CD4-positive, alpha-beta memory T cell (primary cell): ENCODE measurements at regions not wholly inside any gene's neighbourhood (a gene's known extent, or its start where the extent isn't known, plus 50 kb on each side); places are given as distances from the start of the nearest gene placed in this dataset.
"Not testable (repeated sequence)": the region's sequence is repeated elsewhere in the genome, so short reads cannot be mapped to it uniquely, and the experiment has no call there.

Experiments used
- CTCF ChIA-PET: fragments of 350-600 bp; sonication (Branson Sonifier 250); formaldehyde crosslinking; loops from one replicate; lab custom pipeline; 2021; ENCODE audit warnings: inconsistent platforms; ENCODE audit not compliant: partially characterized antibody; lab: Charles Lee
- POLR2A ChIA-PET: fragments of 350-600 bp; sonication (Branson Sonifier 250); formaldehyde crosslinking; loops from one replicate; lab custom pipeline; 2021; ENCODE audit not compliant: partially characterized antibody; lab: Charles Lee
- DNase-seq, 5 donors: peaks; one replicate each; pipeline versions ENCODE4 v3.0.0 to v3.0.0-alpha.2; 2020 to 2022; ENCODE audit warnings: mixed read lengths in 1 of 5
- H3K27ac ChIP-seq: one replicate; pipeline ENCODE4 v1.7.0; 2013; ENCODE audit warnings: low read depth, low read length
- H3K27me3 ChIP-seq: 2 replicates; pipeline ENCODE4 v1.7.0; 2013; ENCODE audit warnings: mild to moderate bottlenecking, low read length, moderate library complexity; ENCODE audit not compliant: insufficient read depth
- H3K36me3 ChIP-seq: 2 replicates; pipeline ENCODE4 v1.7.0; 2013; ENCODE audit warnings: mild to moderate bottlenecking, low read length, moderate library complexity; ENCODE audit not compliant: insufficient read depth
- H3K4me1 ChIP-seq: 2 replicates; pipeline ENCODE4 v1.7.0; 2013; ENCODE audit warnings: mild to moderate bottlenecking, low read length, moderate library complexity; ENCODE audit not compliant: insufficient read depth
- H3K4me3 ChIP-seq, 2 donors: one replicate each; pipeline ENCODE4 v1.7.0; 2013; ENCODE audit warnings: low read length in 2 of 2, mild to moderate bottlenecking in 1 of 2
- H3K9me3 ChIP-seq, 2 donors: one replicate each; pipeline ENCODE4 v1.7.0; 2013; ENCODE audit warnings: low read length in 2 of 2, control low read depth in 1 of 2; ENCODE audit not compliant: control insufficient read depth in 1 of 2
- H3K27ac Mint-ChIP-seq, 7 donors: one replicate each; pipeline ENCODE4 v1.8.0; 2020 to 2021; ENCODE audit warnings: mixed read lengths in 7 of 7, mild to moderate bottlenecking in 6 of 7, inconsistent platforms in 3 of 7, moderate library complexity in 3 of 7
- H3K27me3 Mint-ChIP-seq, 2 donors: one replicate each; pipeline ENCODE4 v1.8.0; 2020 to 2021; ENCODE audit warnings: mixed read lengths in 2 of 2
- H3K36me3 Mint-ChIP-seq, 2 donors: one replicate each; pipeline ENCODE4 v1.8.0; 2020 to 2021; ENCODE audit warnings: mixed read lengths in 2 of 2, inconsistent platforms in 1 of 2, mild to moderate bottlenecking in 1 of 2
- H3K4me1 Mint-ChIP-seq, 4 donors: one replicate each; pipeline ENCODE4 v1.8.0; 2020 to 2021; ENCODE audit warnings: mixed read lengths in 4 of 4, mild to moderate bottlenecking in 1 of 4
- H3K4me3 Mint-ChIP-seq, 8 donors: one replicate each; pipeline ENCODE4 v1.8.0; 2020 to 2021; ENCODE audit warnings: mixed read lengths in 8 of 8, mild to moderate bottlenecking in 7 of 8, moderate library complexity in 6 of 8, inconsistent platforms in 3 of 8
- H3K9me3 Mint-ChIP-seq, 8 donors: one replicate each; pipeline ENCODE4 v1.8.0; 2020 to 2021; ENCODE audit warnings: mixed read lengths in 8 of 8, mild to moderate bottlenecking in 5 of 8, inconsistent platforms in 3 of 8, moderate library complexity in 1 of 8
- intact Hi-C: fragments of 100-400 bp; cut with micrococcal nuclease; formaldehyde crosslinking; loops from one replicate; pipeline ENCODE4 v1.15.1; 2023

DNA sequence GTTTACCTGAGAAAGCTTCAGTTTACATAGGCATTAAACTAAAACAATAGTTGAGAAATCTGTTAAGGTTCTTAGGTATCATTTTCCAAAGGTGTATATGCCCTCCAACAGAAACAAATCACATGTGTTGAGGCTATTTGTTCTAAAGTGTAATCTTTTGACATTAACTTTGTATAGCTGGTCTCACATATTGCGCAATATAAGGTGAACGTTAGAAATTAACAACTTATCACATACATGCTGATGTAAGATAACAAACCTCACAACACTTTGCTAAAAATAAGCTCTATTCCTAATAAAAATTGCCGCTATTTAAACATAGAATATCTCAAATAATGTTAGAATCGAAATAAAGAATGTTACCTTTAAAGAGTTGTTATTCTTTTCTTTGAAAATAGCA, 340.6 kb downstream of the SRGAP2C start:
- POLR2A ChIA-PET = no interaction called here
- H3K9me3 Mint-ChIP-seq = peaks cover 0 to 2% (median 0%) of the 10 kb centered on the region in 8 donors
- no peak overlapping the region for H3K27ac Mint-ChIP-seq
- H3K4me1 Mint-ChIP-seq = peaks cover 41 to 64% (median 49%) of the 10 kb centered on the region in 4 donors
- Histone ChIP-seq H3K4me1 (peaks cover 32% of the 10 kb centered on the region), H3K4me3 (no peak overlapping the region), H3K27me3 (no peaks in the 10 kb centered on the region), H3K36me3 (no peaks in the 10 kb centered on the region), H3K27ac (no peak overlapping the region), H3K9me3 (no peaks in the 10 kb centered on the region)
- DNase-seq = no peak
- CTCF ChIA-PET = interaction anchor here (1.0 kb wide), 1 partner anchor 19 kb away, joined by 3 read pairs; no protein-coding TSS in a partner anchor
- no peak overlapping the region for H3K4me3 Mint-ChIP-seq
- no peaks in the 10 kb centered on the region for H3K27me3 Mint-ChIP-seq
- intact Hi-C loops = no loop called here
- H3K36me3 Mint-ChIP-seq = peaks cover 5 to 18% of the 10 kb centered on the region in 2 donors

DNA sequence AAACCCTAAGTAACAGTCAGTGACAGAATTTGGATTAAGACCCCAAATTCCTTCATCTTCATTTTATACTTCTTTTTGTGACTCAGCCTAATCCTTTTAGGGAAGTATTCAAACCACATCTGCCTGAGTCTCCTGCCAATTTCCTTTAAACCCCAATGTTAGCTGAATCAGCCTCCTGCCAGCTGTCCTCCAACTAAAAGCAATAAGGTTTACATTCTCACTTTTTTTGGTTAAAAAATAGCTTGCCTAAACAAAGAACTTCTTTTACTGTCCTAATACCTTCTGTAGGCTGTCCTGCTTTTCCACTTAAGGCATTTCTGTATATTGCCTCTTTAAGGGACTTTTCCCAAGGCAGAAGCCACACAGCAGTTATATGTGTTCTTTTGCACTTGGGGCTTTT, 344.2 kb downstream of the SRGAP2C start:
- H3K36me3 ChIP-seq, H3K27me3 Mint-ChIP-seq, H3K36me3 Mint-ChIP-seq, H3K4me3 ChIP-seq, H3K9me3 ChIP-seq, H3K4me3 Mint-ChIP-seq, intact Hi-C loops, DNase-seq, H3K27me3 ChIP-seq, H3K9me3 Mint-ChIP-seq, H3K27ac ChIP-seq: not testable (repeated sequence)
- H3K4me1 ChIP-seq = peaks cover 16% of the 10 kb centered on the region
- Mint-ChIP-seq H3K27ac (peak overlapping the region in 1 of 7 donors; percentile 26), H3K4me1 (peaks cover 30 to 41% (median 32%) of the 10 kb centered on the region in 4 donors)
- CTCF ChIA-PET = interaction anchor here (1.0 kb wide), 1 partner anchor 11 kb away, joined by 3 read pairs; no protein-coding TSS in a partner anchor
- POLR2A ChIA-PET = interaction anchor here (1.3 to 1.8 kb wide), 3 partner anchors 10 to 23 kb away, joined by 5 to 16 read pairs (median 5); no protein-coding TSS in a partner anchor

DNA sequence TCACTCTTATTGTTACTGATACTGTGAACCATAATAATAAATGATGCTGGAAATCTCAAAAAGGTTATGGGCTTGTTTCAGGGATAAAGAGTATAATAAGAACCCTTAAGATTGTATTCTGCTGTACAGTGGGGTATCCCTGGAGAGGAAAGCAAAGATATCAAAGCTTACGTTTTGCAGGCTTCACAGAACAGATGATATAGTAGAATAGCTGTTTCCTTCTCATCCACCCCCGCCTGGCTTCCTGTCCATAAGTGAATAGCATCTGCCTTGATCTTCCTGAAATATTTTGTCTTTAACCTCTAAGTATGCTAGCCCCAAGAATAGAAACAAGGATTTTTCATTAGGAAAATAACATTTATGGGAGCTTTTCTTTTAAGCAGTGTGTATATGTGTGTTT, 345.3 kb downstream of the SRGAP2C start:
- H3K9me3 ChIP-seq, H3K4me3 ChIP-seq, intact Hi-C loops, H3K9me3 Mint-ChIP-seq, H3K36me3 Mint-ChIP-seq, H3K27ac ChIP-seq, DNase-seq, H3K36me3 ChIP-seq, H3K27me3 ChIP-seq, H3K27me3 Mint-ChIP-seq: not testable (repeated sequence)
- Mint-ChIP-seq H3K27ac (peak overlapping the region in 6 of 7 donors; percentile 20 to 88 (median 60)), H3K4me3 (peak overlapping the region in 5 of 8 donors; percentile 18 to 67 (median 64)), H3K4me1 (peaks cover 22 to 32% (median 24%) of the 10 kb centered on the region in 4 donors)
- peaks cover 16% of the 10 kb centered on the region for H3K4me1 ChIP-seq
- CTCF ChIA-PET = interaction anchor here (0.8 kb wide), 1 partner anchor 10 kb away, joined by 3 read pairs; no protein-coding TSS in a partner anchor
- POLR2A ChIA-PET = interaction anchor here (0.6 to 1.8 kb wide), 5 partner anchors 7 to 22 kb away, joined by 3 to 16 read pairs (median 5); no protein-coding TSS in a partner anchor

DNA sequence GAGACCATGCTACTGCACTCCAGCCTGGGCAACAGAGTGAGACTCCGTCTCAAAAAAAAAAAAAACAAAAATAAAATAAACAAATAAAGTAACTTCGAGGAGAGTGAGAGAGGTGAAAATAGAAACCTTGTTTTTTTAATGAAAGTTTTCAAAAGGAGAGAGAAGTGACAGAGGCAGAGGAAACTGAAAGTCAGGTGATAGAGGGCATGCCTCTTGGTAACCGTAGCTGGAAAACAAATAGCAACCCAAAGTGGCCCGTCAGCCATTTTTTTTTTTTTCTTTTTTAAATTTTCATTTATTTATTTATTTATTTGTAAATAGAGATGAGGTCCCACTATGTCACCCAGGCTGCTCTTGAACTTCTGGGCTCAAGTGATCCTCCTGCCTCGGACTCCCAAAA, 347.0 kb downstream of the SRGAP2C start:
- H3K4me3 Mint-ChIP-seq, H3K27me3 Mint-ChIP-seq, H3K36me3 ChIP-seq, H3K4me3 ChIP-seq, H3K27me3 ChIP-seq, H3K9me3 Mint-ChIP-seq, H3K27ac ChIP-seq, POLR2A ChIA-PET, H3K36me3 Mint-ChIP-seq, H3K9me3 ChIP-seq, intact Hi-C loops: not testable (repeated sequence)
- Mint-ChIP-seq H3K4me1 (peaks cover 19 to 23% (median 21%) of the 10 kb centered on the region in 4 donors), H3K27ac (peak overlapping the region in 1 of 7 donors; percentile 69)
- H3K4me1 ChIP-seq = peaks cover 16% of the 10 kb centered on the region
- CTCF ChIA-PET = interaction anchor here (1.4 kb wide), 1 partner anchor 12 kb away, joined by 3 read pairs; no protein-coding TSS in a partner anchor
- peak in 3 of 5 donors; percentile 28 to 49 (median 29) for DNase-seq

DNA sequence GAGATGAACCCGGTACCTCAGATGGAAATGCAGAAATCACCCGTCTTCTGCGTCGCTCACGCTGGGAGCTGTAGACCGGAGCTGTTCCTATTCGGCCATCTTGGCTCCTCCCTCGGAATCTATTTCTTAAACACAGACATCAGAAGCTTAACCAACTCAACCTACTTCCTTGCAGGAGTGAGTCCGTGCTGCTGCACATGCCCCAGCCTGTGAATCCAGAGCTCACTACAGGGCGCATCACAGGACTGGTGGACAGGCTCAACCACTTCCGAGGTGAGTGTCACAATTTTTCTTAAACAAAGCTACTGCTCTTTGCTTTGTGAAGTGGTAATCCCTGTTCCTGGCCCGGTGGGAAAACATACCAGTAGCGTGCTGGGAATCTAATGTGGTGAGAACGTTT, 353.4 kb downstream of the SRGAP2C start:
- H3K4me1 Mint-ChIP-seq = peaks cover 5 to 21% (median 18%) of the 10 kb centered on the region in 4 donors
- H3K4me3 ChIP-seq, H3K27me3 Mint-ChIP-seq, DNase-seq, H3K27ac ChIP-seq, H3K4me1 ChIP-seq, CTCF ChIA-PET, H3K9me3 ChIP-seq, intact Hi-C loops, H3K36me3 ChIP-seq, H3K27ac Mint-ChIP-seq, H3K9me3 Mint-ChIP-seq, POLR2A ChIA-PET, H3K27me3 ChIP-seq: not testable (repeated sequence)
- peaks cover 6 to 22% of the 10 kb centered on the region in 2 donors for H3K36me3 Mint-ChIP-seq
- peak overlapping the region in 1 of 8 donors; percentile 35 for H3K4me3 Mint-ChIP-seq

DNA sequence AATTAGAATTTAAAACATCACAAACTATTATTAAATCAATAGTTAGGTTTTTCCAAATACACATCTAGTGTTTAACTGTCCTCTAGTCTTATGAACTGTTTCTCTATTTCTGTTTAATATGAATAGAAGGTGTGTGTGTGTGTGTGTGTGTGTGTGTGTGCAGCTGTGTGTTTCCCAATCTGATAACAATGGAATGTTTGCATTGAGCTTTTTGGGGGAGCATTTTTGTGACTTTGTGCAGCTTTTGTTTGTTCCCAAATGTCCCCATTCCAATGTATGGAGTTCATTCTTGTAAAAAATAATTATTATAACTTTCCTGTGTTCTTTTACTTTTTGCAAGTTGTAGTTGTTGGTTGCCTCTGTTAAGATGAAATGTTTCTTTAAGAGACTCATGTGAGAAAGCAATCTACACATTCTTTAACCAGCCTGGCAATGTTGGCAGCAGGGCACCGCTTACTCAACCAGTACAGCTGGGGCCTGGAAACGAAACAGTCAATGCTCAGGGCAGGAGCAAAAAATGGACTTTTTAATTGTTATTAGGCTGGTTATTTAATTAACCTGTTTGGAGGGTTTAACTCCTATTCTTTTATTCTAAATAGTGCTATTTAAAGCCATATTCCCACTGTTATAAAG, 354.3 kb downstream of the SRGAP2C start:
- DNase-seq = no peak
- peaks cover 0 to 4% (median 0%) of the 10 kb centered on the region in 8 donors for H3K9me3 Mint-ChIP-seq
- Histone ChIP-seq H3K36me3 (no peaks in the 10 kb centered on the region), H3K27me3 (no peaks in the 10 kb centered on the region), H3K27ac (no peak overlapping the region), H3K4me1 (no peaks in the 10 kb centered on the region), H3K9me3 (no peaks in the 10 kb centered on the region), H3K4me3 (no peak overlapping the region)
- POLR2A ChIA-PET = interaction anchor here (1.1 kb wide), 1 partner anchor 20 kb away, joined by 3 read pairs; no protein-coding TSS in a partner anchor
- no peak overlapping the region for H3K4me3 Mint-ChIP-seq
- no peaks in the 10 kb centered on the region for H3K27me3 Mint-ChIP-seq
- CTCF ChIA-PET = no interaction called here
- peaks cover 5 to 21% (median 18%) of the 10 kb centered on the region in 4 donors for H3K4me1 Mint-ChIP-seq
- peak overlapping the region in 2 of 7 donors; percentile 7 to 62 for H3K27ac Mint-ChIP-seq
- intact Hi-C loops = no loop called here
- peaks cover 6 to 22% of the 10 kb centered on the region in 2 donors for H3K36me3 Mint-ChIP-seq

DNA sequence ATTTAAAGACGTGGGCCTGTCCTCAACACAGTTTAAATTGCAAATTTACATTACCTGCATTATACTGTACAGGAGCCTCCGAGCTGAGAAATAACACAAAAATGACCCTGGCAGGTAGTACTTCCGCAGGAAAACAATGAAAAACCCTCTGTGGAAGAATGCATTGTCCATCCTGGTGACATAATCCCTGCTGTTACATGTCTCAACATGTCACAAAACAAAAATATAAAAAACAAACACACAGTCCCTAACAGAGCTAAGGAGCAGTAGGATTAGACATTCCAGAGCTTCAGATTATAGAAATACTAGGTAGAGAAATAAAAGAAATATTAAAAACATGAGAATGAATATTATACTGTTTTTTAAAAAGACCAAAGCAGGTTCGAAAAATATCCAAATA, 359.2 kb downstream of the SRGAP2C start:
- Mint-ChIP-seq H3K4me1 (peaks cover 28 to 44% (median 39%) of the 10 kb centered on the region in 4 donors), H3K36me3 (peaks cover 3 to 18% of the 10 kb centered on the region in 2 donors)
- H3K9me3 ChIP-seq, POLR2A ChIA-PET, H3K27ac ChIP-seq, H3K36me3 ChIP-seq, DNase-seq, H3K9me3 Mint-ChIP-seq, H3K4me3 ChIP-seq, intact Hi-C loops, H3K27me3 Mint-ChIP-seq, H3K4me3 Mint-ChIP-seq, H3K27ac Mint-ChIP-seq, H3K27me3 ChIP-seq: not testable (repeated sequence)
- CTCF ChIA-PET = interaction anchor here (0.9 to 1.8 kb wide), 2 partner anchors 19 to 25 kb away, joined by 3 to 9 read pairs; no protein-coding TSS in a partner anchor
- peaks cover 11% of the 10 kb centered on the region for H3K4me1 ChIP-seq
